Body of pancreas (tissue), 4 donors: ENCODE measurements at regions not wholly inside any gene's neighbourhood (a gene's known extent, or its start where the extent isn't known, plus 50 kb on each side); places are given as distances from the start of the nearest gene placed in this dataset.

Experiments used
- CTCF ChIP-seq, 7 experiments: fragments of 450-650 bp in 4 of 7; fragments of 200-600 bp in 3 of 7; sonication (generic) in 3 of 7; IDR thresholded peaks; one replicate each; pipeline ENCODE4 v1.5.1; 2016 to 2019; ENCODE audit warnings: antibody characterized with exemption in 7 of 7
- POLR2A ChIP-seq, 3 donors: fragments of 450-650 bp; IDR thresholded peaks; one replicate each; pipeline ENCODE4 v1.6.1; 2016; ENCODE audit warnings: antibody characterized with exemption in 3 of 3, mild to moderate bottlenecking in 2 of 3

DNA sequence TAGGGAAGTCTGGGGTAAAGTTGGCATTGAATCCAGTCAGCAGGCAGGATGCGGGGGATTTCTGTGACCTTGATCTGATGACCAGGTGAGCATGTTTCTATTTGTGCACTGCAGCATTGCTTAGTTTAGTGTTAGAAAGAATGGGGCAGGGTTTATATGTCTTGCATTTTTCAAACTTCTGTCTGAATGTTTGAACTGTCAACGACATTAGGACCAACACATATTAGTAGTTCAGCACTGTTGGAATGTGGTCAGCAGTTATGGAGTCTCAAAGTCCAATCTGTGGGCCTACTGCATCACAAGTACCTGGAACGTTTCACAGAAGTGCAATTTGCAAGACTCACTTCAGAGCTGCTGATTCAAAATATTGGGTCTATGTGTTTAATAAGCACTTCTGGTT, 276.6 kb upstream of the BMP2 start:
- TF ChIP-seq CTCF (IDR thresholded peaks at IDR 0.05) = no peak
- no peak for TF ChIP-seq POLR2A (IDR thresholded peaks at IDR 0.05)
